HFFc6 (cell line): ENCODE measurements at regions not wholly inside any gene's neighbourhood (a gene's known extent, or its start where the extent isn't known, plus 50 kb on each side); places are given as distances from the start of the nearest gene placed in this dataset.

ENCODE experiments used
- DNase-seq: peaks from one replicate; pipeline ENCODE4 v3.0.0-alpha.2; 2018
- H3K27ac Mint-ChIP-seq: 2 replicates; pipeline ENCODE4 v1.8.0; 2020; ENCODE audit warnings: mild to moderate bottlenecking, mixed read lengths
- H3K27me3 Mint-ChIP-seq: 2 replicates; pipeline ENCODE4 v1.8.0; 2021; ENCODE audit warnings: mild to moderate bottlenecking, moderate library complexity, mixed read lengths; ENCODE audit not compliant: insufficient read depth
- H3K36me3 Mint-ChIP-seq: 2 replicates; pipeline ENCODE4 v1.8.0; 2021; ENCODE audit warnings: low read depth, mixed read lengths
- H3K4me1 Mint-ChIP-seq: 2 replicates; pipeline ENCODE4 v1.8.0; 2020; ENCODE audit warnings: low read depth, mixed read lengths
- H3K4me3 Mint-ChIP-seq: 2 replicates; pipeline ENCODE4 v1.8.0; 2020; ENCODE audit warnings: mild to moderate bottlenecking, moderate library complexity, mixed read lengths
- H3K9me3 Mint-ChIP-seq: 2 replicates; pipeline ENCODE4 v1.8.0; 2020; ENCODE audit warnings: mild to moderate bottlenecking, mixed read lengths
- CTCF ChIP-seq: fragments of 200-600 bp; sonication (generic); IDR thresholded peaks from 2 replicates; pipeline ENCODE4 v1.5.0; 2021; ENCODE audit warnings: antibody characterized with exemption, mild to moderate bottlenecking

GRCh38 chr16:9446471-9447194 is 355.2 kb downstream of the HAPSTR1 start:
- Mint-ChIP-seq H3K9me3 (peaks cover 66% of the 10 kb centered on the region), H3K36me3 (peaks cover 9% of the 10 kb centered on the region; the same call in 1 of the 2 replicates), H3K4me3 (no peak overlapping the region), H3K27ac (no peak overlapping the region), H3K27me3 (peaks cover 2% of the 10 kb centered on the region), H3K4me1 (no peaks in the 10 kb centered on the region)
- no peak for TF ChIP-seq CTCF
- no peak for DNase-seq

GRCh38 chr16:9447195-9447551 is 355.7 kb downstream of the HAPSTR1 start:
- Mint-ChIP-seq H3K4me1 (no peaks in the 10 kb centered on the region), H3K27ac (no peak overlapping the region), H3K4me3 (no peak overlapping the region), H3K9me3 (peaks cover 64% of the 10 kb centered on the region), H3K27me3 (peaks cover 2% of the 10 kb centered on the region), H3K36me3 (peaks cover 9% of the 10 kb centered on the region; the same call in 1 of the 2 replicates)
- DNase-seq = no peak
- no peak for TF ChIP-seq CTCF

- Mint-ChIP-seq H3K4me3 (no peak overlapping the region), H3K36me3 (peaks cover 9% of the 10 kb centered on the region; the same call in 1 of the 2 replicates), H3K27ac (no peak overlapping the region), H3K9me3 (peaks cover 66% of the 10 kb centered on the region), H3K27me3 (peaks cover 2% of the 10 kb centered on the region), H3K4me1 (no peaks in the 10 kb centered on the region)
- TF ChIP-seq CTCF = no peak
- no peak for DNase-seq
Observed at GRCh38 chr16:9447699-9448098, 356.3 kb downstream of the HAPSTR1 start.

- peaks cover 2% of the 10 kb centered on the region for H3K27me3 Mint-ChIP-seq
- no peak for DNase-seq
- no peak for TF ChIP-seq CTCF
Observed at GRCh38 chr16:9449597-9449996, 358.2 kb downstream of the HAPSTR1 start.

GRCh38 chr16:9457215-9457614 is 365.8 kb downstream of the HAPSTR1 start:
- Mint-ChIP-seq H3K27ac (no peak overlapping the region), H3K9me3 (peaks cover 36% of the 10 kb centered on the region), H3K4me1 (no peaks in the 10 kb centered on the region)

More at GRCh38 chr16:9449597-9449996, 358.2 kb downstream of the HAPSTR1 start:
- H3K4me1 Mint-ChIP-seq = no peaks in the 10 kb centered on the region
- no peak overlapping the region for H3K27ac Mint-ChIP-seq
- H3K36me3 Mint-ChIP-seq = peaks cover 14% of the 10 kb centered on the region; the same call in 1 of the 2 replicates
- no peak overlapping the region for H3K4me3 Mint-ChIP-seq
- peaks cover 66% of the 10 kb centered on the region for H3K9me3 Mint-ChIP-seq

More at GRCh38 chr16:9457215-9457614, 365.8 kb downstream of the HAPSTR1 start:
- no peak for DNase-seq
- TF ChIP-seq CTCF = no peak
- Mint-ChIP-seq H3K27me3 (no peaks in the 10 kb centered on the region), H3K36me3 (peaks cover 5% of the 10 kb centered on the region; the same call in 1 of the 2 replicates), H3K4me3 (no peak overlapping the region)
